WI38 (cell line): ENCODE measurements at regions not wholly inside any gene's neighbourhood (a gene's known extent, or its start where the extent isn't known, plus 50 kb on each side); places are given as distances from the start of the nearest gene placed in this dataset.
"Not testable (repeated sequence)": the region's sequence is repeated elsewhere in the genome, so short reads cannot be mapped to it uniquely, and the experiment has no call there.

ENCODE experiments used
- H3K4me3 ChIP-seq: 2 replicates; pipeline ENCODE4 v1.5.1; 2011; ENCODE audit warnings: low read depth, mild to moderate bottlenecking, control low read depth, low read length
- CTCF ChIP-seq: IDR thresholded peaks from 2 replicates; pipeline ENCODE4 v1.5.1; 2012; ENCODE audit warnings: low read depth, mild to moderate bottlenecking, control low read depth, low read length

- H3K4me3 ChIP-seq: no peak overlapping the region
- no peak for TF ChIP-seq CTCF
Measured at GRCh38 chr15:70589221-70589620, 174.1 kb downstream of the UACA start.

- no peak overlapping the region for H3K4me3 ChIP-seq
- no peak for TF ChIP-seq CTCF
Measured at GRCh38 chr15:70588613-70589012, 174.7 kb downstream of the UACA start.

GRCh38 chr15:70587896-70588567 is 175.3 kb downstream of the UACA start:
- TF ChIP-seq CTCF: no peak
- H3K4me3 ChIP-seq: no peak overlapping the region

- H3K4me3 ChIP-seq: not testable (repeated sequence)
Measured at GRCh38 chr15:70587012-70587634, 176.2 kb downstream of the UACA start.

- no peak for TF ChIP-seq CTCF
- H3K4me3 ChIP-seq: no peak overlapping the region
Measured at GRCh38 chr15:70586241-70586640, 177.1 kb downstream of the UACA start.

- TF ChIP-seq CTCF: no peak
- no peak overlapping the region for H3K4me3 ChIP-seq
Measured at GRCh38 chr15:70585707-70586034, 177.7 kb downstream of the UACA start.

- TF ChIP-seq CTCF: peak; percentile 41
- H3K4me3 ChIP-seq: peak overlapping the region; percentile 29
Measured at GRCh38 chr15:70584838-70585706, 178.3 kb downstream of the UACA start.
